PC-9 (cell line): ENCODE measurements at regions not wholly inside any gene's neighbourhood (a gene's known extent, or its start where the extent isn't known, plus 50 kb on each side); places are given as distances from the start of the nearest gene placed in this dataset.
"Not testable (repeated sequence)": the region's sequence is repeated elsewhere in the genome, so short reads cannot be mapped to it uniquely, and the experiment has no call there.

Experiments used
- BruUV-seq: library from RNA; stranded (reverse); fragments of 400-500 nt; replicated peaks from 2 replicates; lab custom pipeline; 2021; lab: Mats Ljungman, UMichigan
- CTCF ChIA-PET: fragments of 300-600 bp; sonication (Branson Sonifier 250); formaldehyde crosslinking; loops from one replicate; lab custom pipeline; 2022; ENCODE audit warnings: antibody characterized with exemption; lab: Charles Lee
- POLR2A ChIA-PET: fragments of 300-600 bp; sonication (Branson Sonifier 250); formaldehyde crosslinking; loops from one replicate; lab custom pipeline; 2022; ENCODE audit warnings: antibody characterized with exemption; ENCODE audit not compliant: unreplicated experiment; lab: Charles Lee
- DNase-seq, 2 experiments: peaks; one replicate each; pipeline versions ENCODE4 v3.0.0 to v3.0.0-alpha.2; 2015 to 2022; ENCODE audit warnings: mixed read lengths in 1 of 2
- H2AFZ ChIP-seq: fragments of 200-600 bp; sonication (generic); 2 replicates; pipeline ENCODE4 v1.8.1; 2017; ENCODE audit warnings: antibody characterized with exemption
- H3F3A ChIP-seq: fragments of 200-600 bp; sonication (generic); 2 replicates; pipeline ENCODE4 v1.8.1; 2017; ENCODE audit warnings: antibody characterized with exemption, mild to moderate bottlenecking, low read depth; ENCODE audit not compliant: insufficient read depth
- H3K27ac ChIP-seq: fragments of 200-600 bp; sonication (generic); 2 replicates; pipeline ENCODE4 v1.6.1; 2016; ENCODE audit warnings: mixed run types
- H3K27me3 ChIP-seq: fragments of 200-600 bp; sonication (generic); 2 replicates; pipeline ENCODE4 v1.6.1; 2016; ENCODE audit warnings: low read depth, mixed run types; ENCODE audit not compliant: insufficient read depth
- H3K36me3 ChIP-seq: fragments of 200-600 bp; sonication (generic); 2 replicates; pipeline ENCODE4 v1.6.1; 2016; ENCODE audit warnings: low read depth, mixed run types
- H3K4me1 ChIP-seq: fragments of 200-600 bp; sonication (generic); replicated peaks from 2 replicates; pipeline ENCODE4 v1.6.1; 2016; ENCODE audit warnings: mixed run types; ENCODE audit not compliant: insufficient read depth
- H3K4me2 ChIP-seq: fragments of 200-600 bp; sonication (generic); 2 replicates; pipeline ENCODE4 v1.6.1; 2017; ENCODE audit warnings: mixed run types
- H3K4me3 ChIP-seq: fragments of 200-600 bp; sonication (generic); 2 replicates; pipeline ENCODE4 v1.6.1; 2016; ENCODE audit warnings: mixed run types
- H3K79me2 ChIP-seq: fragments of 200-600 bp; sonication (generic); 2 replicates; pipeline ENCODE4 v1.6.1; 2017; ENCODE audit warnings: low read depth, mixed run types
- H3K9me2 ChIP-seq: fragments of 200-600 bp; sonication (generic); 2 replicates; pipeline ENCODE4 v1.8.1; 2017; ENCODE audit warnings: mild to moderate bottlenecking; ENCODE audit not compliant: insufficient read depth
- H3K9me3 ChIP-seq: fragments of 200-600 bp; sonication (generic); 2 replicates; pipeline ENCODE4 v1.8.1; 2016; ENCODE audit warnings: low read depth; ENCODE audit not compliant: insufficient read depth
- H4K20me1 ChIP-seq: fragments of 200-600 bp; sonication (generic); 2 replicates; pipeline ENCODE4 v1.8.1; 2017; ENCODE audit not compliant: insufficient read depth
- EZH2 ChIP-seq: fragments of 200-600 bp; sonication (generic); IDR thresholded peaks from 2 replicates; pipeline ENCODE4 v1.8.0; 2017; ENCODE audit warnings: antibody characterized with exemption, low read depth
- intact Hi-C: fragments of 100-400 bp; cut with micrococcal nuclease; formaldehyde crosslinking; loops from one replicate; pipeline ENCODE4 v1.10.0; 2022; ENCODE audit not compliant: unreplicated experiment
- TF ChIP-seq, protein P1 (sequence below): fragments of 200-600 bp; sonication (generic); conservative IDR thresholded peaks from 2 replicates; pipeline ENCODE4 v1.6.1; 2017; ENCODE audit warnings: mixed run types, antibody characterized with exemption, mild to moderate bottlenecking, moderate library complexity

DNA sequence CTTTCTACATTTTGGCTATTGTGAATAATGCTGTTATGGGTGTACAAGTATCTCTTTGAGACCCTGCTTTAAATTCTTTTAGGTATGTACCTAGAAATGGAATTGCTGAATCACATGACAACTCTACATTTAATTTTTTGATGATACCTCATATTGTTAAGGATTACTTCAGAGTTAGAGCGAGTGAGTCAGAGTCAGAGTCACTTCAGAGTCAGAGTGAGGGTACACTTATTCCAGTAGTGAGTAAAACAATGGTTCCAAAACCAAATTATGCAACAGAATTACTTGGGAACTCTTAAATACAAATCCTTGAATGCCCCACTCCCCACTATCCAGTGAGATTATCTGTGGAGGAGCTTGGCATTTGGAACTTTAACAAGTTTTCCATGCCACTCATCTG lies 50.3 kb upstream of the SNRK start:
- Histone ChIP-seq H3K9me3 (no peaks in the 10 kb centered on the region), H2AFZ (no peak overlapping the region), H3K9me2 (no peaks in the 10 kb centered on the region), H3K4me3 (no peak overlapping the region), H3K4me2 (no peak overlapping the region), H3K4me1 (peaks cover 7% of the 10 kb centered on the region; the same call in 1 of the 2 replicates), H3F3A (no peaks in the 10 kb centered on the region), H4K20me1 (no peaks in the 10 kb centered on the region), H3K36me3 (no peaks in the 10 kb centered on the region), H3K27me3 (no peaks in the 10 kb centered on the region), H3K27ac (no peak overlapping the region), H3K79me2 (no peaks in the 10 kb centered on the region)
- no TSS peak for BruUV-seq
- DNase-seq: no peak
- CTCF ChIA-PET: no interaction called here
- POLR2A ChIA-PET: no interaction called here
- intact Hi-C loops: no loop called here
- TF ChIP-seq, protein P1, sequence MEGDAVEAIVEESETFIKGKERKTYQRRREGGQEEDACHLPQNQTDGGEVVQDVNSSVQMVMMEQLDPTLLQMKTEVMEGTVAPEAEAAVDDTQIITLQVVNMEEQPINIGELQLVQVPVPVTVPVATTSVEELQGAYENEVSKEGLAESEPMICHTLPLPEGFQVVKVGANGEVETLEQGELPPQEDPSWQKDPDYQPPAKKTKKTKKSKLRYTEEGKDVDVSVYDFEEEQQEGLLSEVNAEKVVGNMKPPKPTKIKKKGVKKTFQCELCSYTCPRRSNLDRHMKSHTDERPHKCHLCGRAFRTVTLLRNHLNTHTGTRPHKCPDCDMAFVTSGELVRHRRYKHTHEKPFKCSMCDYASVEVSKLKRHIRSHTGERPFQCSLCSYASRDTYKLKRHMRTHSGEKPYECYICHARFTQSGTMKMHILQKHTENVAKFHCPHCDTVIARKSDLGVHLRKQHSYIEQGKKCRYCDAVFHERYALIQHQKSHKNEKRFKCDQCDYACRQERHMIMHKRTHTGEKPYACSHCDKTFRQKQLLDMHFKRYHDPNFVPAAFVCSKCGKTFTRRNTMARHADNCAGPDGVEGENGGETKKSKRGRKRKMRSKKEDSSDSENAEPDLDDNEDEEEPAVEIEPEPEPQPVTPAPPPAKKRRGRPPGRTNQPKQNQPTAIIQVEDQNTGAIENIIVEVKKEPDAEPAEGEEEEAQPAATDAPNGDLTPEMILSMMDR: no peak
- TF ChIP-seq EZH2: no peak

DNA sequence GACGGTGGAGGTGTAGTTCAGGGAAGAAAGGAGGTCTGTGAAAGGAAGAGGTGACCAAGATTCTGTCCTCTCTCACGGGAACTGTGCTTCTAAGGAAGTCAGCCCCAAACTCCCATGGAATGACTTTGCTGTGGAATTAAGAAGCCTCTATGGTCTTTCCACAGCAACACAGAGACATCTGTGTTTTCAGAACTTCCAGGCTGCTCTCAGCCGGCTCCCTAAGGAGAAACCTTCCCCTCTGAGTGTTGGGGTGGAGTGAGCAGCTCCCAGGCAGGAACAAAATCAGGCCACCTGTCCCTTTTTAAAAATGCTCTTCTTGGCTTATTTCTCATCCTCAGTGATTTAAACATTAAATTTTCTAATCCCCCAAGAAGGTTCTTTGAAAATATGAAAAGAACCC lies 53.3 kb upstream of the SNRK start:
- Histone ChIP-seq H3K79me2 (no peaks in the 10 kb centered on the region), H3K27me3 (no peaks in the 10 kb centered on the region), H3K4me1 (peaks cover 7% of the 10 kb centered on the region; the same call in 1 of the 2 replicates), H3K4me2 (no peak overlapping the region), H3K4me3 (no peak overlapping the region), H3F3A (no peaks in the 10 kb centered on the region), H3K36me3 (no peaks in the 10 kb centered on the region), H3K27ac (no peak overlapping the region), H3K9me2 (no peaks in the 10 kb centered on the region), H3K9me3 (no peaks in the 10 kb centered on the region), H4K20me1 (no peaks in the 10 kb centered on the region), H2AFZ (no peak overlapping the region)
- BruUV-seq: no TSS peak
- CTCF ChIA-PET: no interaction called here
- POLR2A ChIA-PET: no interaction called here
- TF ChIP-seq EZH2: no peak
- TF ChIP-seq, protein P1: no peak
- DNase-seq: no peak
- intact Hi-C loops: no loop called here

DNA sequence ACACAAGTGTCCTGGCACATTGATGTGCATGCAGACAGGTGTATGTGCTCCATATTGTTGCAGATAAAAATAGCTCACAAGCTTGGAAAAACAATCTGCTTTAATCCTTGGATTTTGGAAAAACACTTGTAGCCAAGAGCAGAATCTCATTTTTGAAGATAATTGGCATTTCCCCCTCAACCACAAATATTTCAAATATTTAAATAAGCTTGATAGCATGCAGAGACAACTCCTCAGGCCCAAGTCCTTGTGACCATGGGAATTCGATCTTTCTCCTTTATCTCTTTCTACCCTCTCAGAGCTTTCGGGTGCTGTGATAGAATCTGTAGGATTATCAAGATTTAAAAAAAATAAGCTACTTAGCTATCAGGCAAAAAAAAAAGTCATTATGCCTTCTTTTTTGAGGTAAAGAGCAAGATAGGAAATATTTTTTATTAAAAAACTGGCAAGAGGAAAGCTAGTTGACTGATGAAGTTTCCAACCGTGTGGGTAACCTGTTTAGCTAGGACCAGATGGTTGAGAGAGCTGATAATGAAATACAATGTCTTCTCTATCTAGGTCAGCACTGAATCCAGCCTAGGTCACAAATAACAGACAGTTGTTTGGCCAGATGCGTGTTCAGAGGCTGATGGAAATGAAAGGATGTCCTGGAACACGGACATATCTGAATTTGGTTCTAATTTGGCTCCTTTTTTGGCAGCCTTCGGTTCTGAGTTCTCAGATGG lies 54.9 kb upstream of the SNRK start:
- no peak overlapping the region for H2AFZ ChIP-seq
- ChIA-PET POLR2A (no interaction called here), CTCF (no interaction called here)

DNA sequence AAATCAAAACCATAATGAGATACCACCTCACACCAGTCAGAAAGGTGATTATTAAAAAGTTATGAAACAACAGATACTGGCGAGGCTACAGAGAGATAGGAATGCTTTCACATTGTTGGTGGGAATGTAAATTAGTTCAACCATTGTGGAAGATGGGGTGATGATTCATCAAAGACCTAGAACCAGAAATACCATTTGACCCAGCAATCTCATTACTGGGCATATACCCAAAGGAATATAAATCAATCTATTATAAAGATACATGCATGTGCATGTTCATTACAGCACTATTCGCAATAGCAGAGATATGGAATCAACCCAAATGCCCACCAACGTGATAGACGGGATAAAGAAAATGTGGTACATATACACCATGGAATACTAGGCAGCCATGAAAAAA lies 56.5 kb upstream of the SNRK start:
- H3K4me2 ChIP-seq, H3K27me3 ChIP-seq, H3K79me2 ChIP-seq, CTCF ChIA-PET, H3K36me3 ChIP-seq, DNase-seq, H2AFZ ChIP-seq, POLR2A ChIA-PET, H3K9me3 ChIP-seq, BruUV-seq, H3K4me3 ChIP-seq, H3K27ac ChIP-seq, H4K20me1 ChIP-seq, intact Hi-C loops, H3F3A ChIP-seq, H3K4me1 ChIP-seq, H3K9me2 ChIP-seq: not testable (repeated sequence)

More for the DNA sequence above, 54.9 kb upstream of the SNRK start:
- Histone ChIP-seq H3K9me2 (no peaks in the 10 kb centered on the region), H3K27me3 (no peaks in the 10 kb centered on the region), H3K27ac (no peak overlapping the region), H3K9me3 (peaks cover 3% of the 10 kb centered on the region; the same call in 1 of the 2 replicates), H4K20me1 (no peaks in the 10 kb centered on the region), H3F3A (no peaks in the 10 kb centered on the region), H3K36me3 (no peaks in the 10 kb centered on the region), H3K4me1 (peaks cover 7% of the 10 kb centered on the region; the same call in 1 of the 2 replicates), H3K4me3 (no peak overlapping the region), H3K79me2 (no peaks in the 10 kb centered on the region), H3K4me2 (no peak overlapping the region)
- BruUV-seq: no TSS peak
- no peak for DNase-seq
- intact Hi-C loops: no loop called here
- TF ChIP-seq, protein P1: no peak
- no peak for TF ChIP-seq EZH2

DNA sequence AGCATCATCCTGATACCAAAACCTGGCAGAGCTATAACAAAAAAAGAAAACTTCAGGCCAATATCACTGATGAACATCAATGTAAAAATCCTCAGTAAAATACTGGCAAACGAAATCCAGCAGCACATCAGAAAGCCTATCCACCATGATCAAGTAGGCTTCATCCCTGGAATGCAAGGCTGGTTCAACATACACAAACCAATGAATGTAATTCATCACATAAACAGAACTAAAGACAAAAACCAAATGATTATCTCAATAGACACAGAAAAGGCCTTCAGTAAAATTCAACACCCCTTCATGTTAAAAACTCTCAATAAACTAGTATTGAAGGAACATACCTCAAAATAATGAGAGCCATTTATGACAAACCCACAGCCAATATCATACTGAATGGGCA lies 58.7 kb upstream of the SNRK start:
- H3K79me2 ChIP-seq, POLR2A ChIA-PET, BruUV-seq, H3K27ac ChIP-seq, H4K20me1 ChIP-seq, H3K4me3 ChIP-seq, H3K9me2 ChIP-seq, H3K9me3 ChIP-seq, H2AFZ ChIP-seq, H3K4me1 ChIP-seq, CTCF ChIA-PET, intact Hi-C loops, H3K4me2 ChIP-seq, H3K36me3 ChIP-seq, H3F3A ChIP-seq, H3K27me3 ChIP-seq, DNase-seq: not testable (repeated sequence)
